GM12891 (cell line): ENCODE measurements at regions not wholly inside any gene's neighbourhood (a gene's known extent, or its start where the extent isn't known, plus 50 kb on each side); places are given as distances from the start of the nearest gene placed in this dataset.
"Not testable (repeated sequence)": the region's sequence is repeated elsewhere in the genome, so short reads cannot be mapped to it uniquely, and the experiment has no call there.

Experiments used
- POLR2A ChIP-seq: IDR thresholded peaks from 2 replicates; pipeline ENCODE4 v1.6.1; 2011; ENCODE audit warnings: low read depth, low read length, control low read depth
- POLR2AphosphoS5 ChIP-seq: IDR thresholded peaks from 2 replicates; pipeline ENCODE4 v1.6.1; 2011; ENCODE audit warnings: low read depth, low read length, control low read depth

- TF ChIP-seq POLR2AphosphoS5, POLR2A: not testable (repeated sequence)
These were observed 110.4 kb downstream of the UNC93B1 start for GRCh38 chr11:67893487-67893886.
